IMR-90 (cell line): ENCODE measurements at regions not wholly inside any gene's neighbourhood (a gene's known extent, or its start where the extent isn't known, plus 50 kb on each side); places are given as distances from the start of the nearest gene placed in this dataset.

Experiments used
- CEBPB ChIP-seq: IDR thresholded peaks from 2 replicates; pipeline ENCODE4 v1.6.1; 2012; ENCODE audit warnings: low read depth, low read length, improper control_type of control experiment
- FOS ChIP-seq: fragments of 150-350 bp; IDR thresholded peaks from 2 replicates; pipeline ENCODE4 v1.6.1; 2016; ENCODE audit warnings: low read depth, low read length
- RAD21 ChIP-seq: IDR thresholded peaks from 2 replicates; pipeline ENCODE4 v1.6.1; 2012; ENCODE audit warnings: low read length, improper control_type of control experiment

- TF ChIP-seq CEBPB (no peak), RAD21 (no peak), FOS (no peak)
These were observed 186.0 kb upstream of the ZNF469 start (continued) for GRCh38 chr16:88196471-88197400.
